Stimulated activated CD4-positive, alpha-beta T cell treated with anti-CD3 and anti-CD28 coated beads, Interleukin-15, amount 100 ng/mL, for 1 hour (primary cell): ENCODE measurements at regions not wholly inside any gene's neighbourhood (a gene's known extent, or its start where the extent isn't known, plus 50 kb on each side); places are given as distances from the start of the nearest gene placed in this dataset.
"Not testable (repeated sequence)": the region's sequence is repeated elsewhere in the genome, so short reads cannot be mapped to it uniquely, and the experiment has no call there.

ENCODE experiments used
- DNase-seq, 2 donors: peaks; one replicate each; pipeline ENCODE4 v3.0.0-alpha.2; 2020; ENCODE audit warnings: low read depth in 1 of 2, low spot score in 1 of 2

DNA sequence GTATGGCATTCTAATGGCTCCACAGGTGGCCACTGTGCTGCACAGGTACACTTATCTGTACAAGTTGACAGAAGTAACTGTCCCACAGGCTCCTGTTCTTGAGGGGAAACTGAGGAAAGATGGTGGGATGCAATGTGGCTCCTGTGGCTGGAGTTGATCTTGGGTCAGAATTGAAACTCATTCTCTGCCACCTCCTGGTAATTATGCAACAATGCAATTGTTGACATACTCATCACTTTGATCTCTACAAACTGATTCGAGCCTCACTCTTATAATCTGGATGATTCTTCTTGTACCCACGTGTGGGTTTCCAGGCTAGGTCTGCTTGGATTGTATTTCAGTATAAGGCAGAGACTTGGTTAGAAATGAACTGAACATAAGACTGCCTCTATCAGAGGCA lies 148.8 kb downstream of the CCNG2 start:
- DNase-seq = no peak

DNA sequence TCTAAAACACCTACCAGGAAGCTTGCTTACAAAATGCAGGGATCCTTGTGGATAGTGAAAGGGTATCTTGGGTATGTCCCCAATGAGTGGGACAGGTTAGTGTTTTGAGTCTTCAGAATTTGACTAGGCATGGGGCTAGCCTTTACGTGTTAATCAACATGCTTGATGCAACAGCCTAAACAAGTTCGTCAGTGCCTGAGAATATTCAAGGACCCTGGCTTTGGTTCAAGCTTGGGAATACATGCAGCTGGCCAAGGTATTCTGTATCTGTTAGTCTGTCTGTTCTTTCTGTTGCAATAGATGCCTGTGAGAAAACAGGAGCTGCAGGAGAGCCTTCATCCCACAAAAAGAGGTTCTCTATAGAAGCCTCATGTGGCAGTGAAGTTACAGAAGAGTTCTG lies 149.5 kb downstream of the CCNG2 start:
- DNase-seq = no peak

DNA sequence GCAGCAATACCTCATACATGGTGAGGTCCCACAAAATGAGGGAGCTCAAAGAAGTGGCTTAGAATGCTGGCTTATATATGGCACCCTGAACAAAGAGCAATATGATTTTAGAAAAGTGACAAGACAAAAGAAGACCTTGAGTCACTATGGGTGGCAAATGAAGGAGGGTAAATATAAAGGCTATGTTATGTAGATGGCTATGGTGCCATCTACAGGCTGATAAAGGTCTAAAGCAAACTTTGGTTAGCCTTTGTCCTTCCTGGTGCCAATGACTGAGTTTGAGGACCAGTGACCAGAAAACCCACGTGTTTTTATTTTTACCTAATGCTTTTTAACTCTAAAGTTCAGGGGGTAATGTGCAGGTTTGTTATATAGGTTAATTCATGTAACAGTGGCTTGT lies 151.8 kb downstream of the CCNG2 start:
- no peak for DNase-seq

DNA sequence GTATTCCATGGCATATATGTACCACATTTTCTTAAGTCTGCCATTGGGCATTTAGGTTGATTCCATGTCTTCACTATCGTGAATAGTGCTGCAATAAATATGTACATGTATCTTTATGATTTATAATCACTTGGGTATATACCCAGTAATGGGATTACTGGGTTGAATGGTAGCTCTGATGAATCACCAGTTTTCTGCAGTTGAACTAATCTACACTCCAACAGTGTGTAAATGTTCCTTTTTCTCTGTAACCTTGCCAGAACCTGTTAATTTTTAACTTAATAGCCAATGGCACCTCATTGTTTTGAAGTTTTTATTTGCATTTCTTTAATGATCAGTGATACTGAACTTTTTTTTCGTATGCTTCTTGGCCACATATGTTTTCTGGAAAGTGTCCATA lies 152.5 kb downstream of the CCNG2 start:
- DNase-seq = no peak

DNA sequence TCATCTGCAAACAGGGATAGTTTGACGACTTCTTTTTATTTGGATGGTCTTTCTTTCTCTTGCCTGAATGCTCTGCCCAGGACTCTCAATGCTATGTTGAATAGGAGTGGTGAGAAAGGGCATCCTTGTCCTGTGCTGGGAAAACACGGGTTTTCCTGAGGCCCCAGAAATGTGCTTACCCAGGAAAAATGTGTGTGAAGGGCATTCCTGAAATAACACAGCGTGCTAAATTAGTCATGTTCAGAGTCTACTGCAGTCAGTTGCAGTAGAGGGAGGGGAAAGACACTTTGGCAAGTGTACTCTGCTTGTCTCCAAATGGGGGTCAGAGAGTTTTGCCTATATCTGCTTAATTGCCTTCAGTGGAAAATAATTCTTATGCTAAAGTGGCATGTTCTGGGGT lies 153.9 kb downstream of the CCNG2 start:
- no peak for DNase-seq

DNA sequence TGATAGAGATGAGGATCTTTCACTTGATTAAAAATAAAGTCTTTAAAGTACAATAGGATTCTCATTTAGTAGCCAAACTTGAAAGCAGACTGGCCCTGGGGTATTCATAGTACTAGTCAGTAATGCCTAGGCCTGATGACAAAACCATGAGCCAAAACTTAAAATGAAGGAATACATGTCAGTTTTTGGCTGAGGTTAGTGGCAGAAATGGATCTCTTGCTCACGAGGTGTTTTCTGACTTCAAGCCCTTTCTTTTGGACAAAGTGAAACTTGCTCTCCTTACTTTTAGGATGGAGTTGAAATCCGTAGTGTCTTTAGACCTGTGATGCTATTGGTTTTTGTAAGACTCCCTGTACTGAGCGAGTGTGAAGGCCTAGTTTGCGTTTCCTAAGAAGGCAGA lies 157.7 kb downstream of the CCNG2 start:
- no peak for DNase-seq

DNA sequence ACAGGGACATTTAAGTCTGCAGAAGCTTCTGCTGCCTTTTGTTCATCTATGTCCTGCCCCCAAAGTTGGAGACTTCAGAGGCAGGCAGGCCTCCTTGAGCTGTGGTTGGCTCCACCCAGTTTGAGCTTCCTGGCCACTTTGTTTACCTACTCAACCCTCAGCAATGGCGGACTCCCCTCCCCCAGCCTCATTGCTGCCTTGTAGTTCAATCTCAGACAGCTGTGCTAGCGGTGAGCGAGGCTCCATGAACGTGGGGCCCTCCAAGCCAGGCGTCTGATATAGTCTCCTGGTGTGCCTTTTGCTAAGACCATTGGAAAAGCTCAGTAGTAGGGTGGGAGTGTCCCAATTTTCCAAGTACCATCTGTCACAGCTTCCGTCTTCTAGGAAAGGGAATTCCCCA lies 170.1 kb downstream of the CCNG2 start:
- no peak for DNase-seq

DNA sequence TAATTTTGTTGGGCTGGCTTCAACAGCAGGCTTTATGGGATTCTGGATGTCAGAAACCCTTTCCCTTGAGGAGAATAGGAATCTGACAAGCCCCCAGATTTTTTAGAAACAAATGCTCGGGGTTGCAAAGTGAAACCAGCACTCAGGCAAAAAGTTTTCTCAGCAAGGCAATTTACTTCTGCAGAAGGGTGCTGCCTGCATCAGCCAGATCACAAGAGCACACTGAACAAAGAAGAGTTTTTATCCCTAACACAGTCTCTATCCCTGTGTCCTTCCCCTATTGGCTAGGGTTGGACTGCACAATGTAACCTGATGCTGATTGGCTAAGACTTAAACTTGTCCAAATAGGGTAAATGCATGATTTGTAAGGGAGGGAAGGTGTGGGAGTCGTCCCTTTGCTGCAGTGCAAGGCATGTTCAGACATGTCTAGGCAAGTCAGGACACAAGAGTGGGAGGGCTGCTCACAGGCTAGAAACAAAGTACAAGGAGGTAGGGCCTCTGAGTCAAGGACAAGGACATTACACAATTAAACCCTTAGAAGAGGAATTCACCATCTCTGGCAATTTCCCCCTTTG lies 175.8 kb downstream of the CCNG2 start:
- no peak for DNase-seq

DNA sequence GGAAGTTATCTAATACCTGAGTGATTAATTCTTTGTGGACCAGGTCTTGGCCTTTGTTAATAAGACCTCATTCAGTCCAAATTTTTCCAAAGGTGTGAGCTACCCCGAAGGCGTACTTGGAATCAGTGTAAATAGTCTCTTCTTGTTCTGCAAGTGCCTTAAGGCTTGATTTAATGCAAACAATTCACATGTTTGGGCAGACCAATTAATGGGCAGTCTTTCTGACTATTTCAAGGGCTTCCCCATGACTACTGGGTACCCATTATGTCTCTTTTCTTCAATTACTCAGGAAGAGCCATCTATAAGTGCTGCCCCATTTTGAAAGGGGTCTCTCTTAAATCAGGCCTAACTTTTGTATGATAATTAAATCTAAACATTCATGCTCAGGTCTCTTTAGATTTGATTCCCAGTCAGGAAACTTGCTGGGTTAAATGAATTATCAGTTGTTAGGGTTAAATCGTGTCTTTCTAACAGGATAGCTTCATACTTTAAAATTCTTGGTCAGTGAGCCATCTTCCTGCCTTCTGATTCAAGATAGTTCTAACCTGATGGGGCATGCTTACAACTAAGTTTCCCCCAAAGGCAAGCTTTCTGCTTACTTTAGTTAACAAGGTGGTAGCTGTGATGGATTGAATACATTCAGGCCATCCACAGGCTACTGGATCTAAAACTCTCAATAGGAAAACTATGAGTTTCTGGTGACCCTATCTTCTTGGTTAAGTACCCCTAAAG lies 179.6 kb downstream of the CCNG2 start:
- DNase-seq = no peak

DNA sequence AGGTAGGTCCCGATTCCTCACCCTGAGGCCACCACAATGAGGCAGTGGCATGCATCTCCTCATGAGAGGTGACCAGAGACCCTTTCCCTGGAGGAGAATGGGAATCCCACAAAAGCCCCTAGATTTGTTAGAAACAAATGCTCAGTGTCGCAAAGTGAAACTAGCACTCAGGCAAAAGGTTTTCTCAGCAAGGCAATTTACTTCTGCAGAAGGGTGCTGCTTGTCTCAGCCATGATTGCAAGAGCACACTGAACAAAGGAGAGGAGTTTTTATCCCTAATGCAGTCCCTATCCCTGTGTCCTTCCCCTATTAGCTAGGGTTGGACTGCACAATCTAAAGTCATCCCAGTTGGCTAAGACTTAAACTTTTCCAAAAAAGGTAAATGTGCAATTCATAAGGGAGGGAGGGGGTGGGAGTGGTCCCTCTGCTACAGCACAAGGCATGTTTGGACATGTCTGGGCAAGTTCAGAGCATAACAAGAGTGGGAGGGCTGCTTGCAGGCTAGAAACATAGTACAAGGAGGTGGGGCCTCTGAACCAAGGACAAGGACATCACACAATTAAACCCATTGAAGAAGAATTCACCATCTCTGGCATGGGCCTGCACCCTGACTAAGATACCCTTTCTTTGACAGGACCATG lies 185.3 kb downstream of the CCNG2 start:
- DNase-seq = no peak

DNA sequence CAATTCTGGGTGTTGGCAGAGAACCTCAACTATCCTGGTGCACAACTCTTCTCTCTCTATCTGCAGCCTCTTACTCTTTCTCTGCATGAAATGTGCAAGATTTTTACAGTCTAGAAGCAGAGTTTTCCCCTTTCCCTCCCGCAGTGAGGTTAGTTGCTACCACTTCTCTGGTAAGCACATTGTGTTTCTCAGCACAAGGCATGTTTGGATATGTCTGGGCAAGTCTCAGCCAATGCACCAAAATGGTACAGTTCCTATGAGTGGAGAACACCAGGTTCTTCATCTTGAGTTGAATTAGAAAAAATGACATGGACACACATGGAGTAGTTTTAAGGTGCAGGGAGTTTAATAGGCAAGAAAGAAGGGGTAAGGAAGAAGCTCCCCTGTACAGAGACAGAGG lies 187.0 kb downstream of the CCNG2 start:
- no peak for DNase-seq

DNA sequence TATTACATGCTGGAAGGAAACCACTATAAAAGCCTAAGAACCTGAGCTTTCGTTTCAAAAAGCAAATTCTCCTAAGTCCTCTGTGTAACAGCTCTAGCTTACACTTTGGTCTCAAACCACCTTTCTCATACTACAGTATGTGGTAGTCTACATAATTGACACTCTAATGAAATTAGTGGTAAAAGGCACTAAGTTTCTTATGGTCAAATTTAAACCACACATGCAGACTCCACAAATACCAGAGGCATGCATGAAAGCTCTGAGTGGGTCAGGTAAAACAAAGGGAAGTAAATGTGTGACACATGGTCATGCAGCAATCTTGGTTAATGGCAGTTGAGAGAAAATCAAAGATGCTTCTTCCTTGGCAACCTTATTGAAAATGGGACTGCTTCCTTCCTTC lies 187.8 kb downstream of the CCNG2 start:
- DNase-seq = no peak

DNA sequence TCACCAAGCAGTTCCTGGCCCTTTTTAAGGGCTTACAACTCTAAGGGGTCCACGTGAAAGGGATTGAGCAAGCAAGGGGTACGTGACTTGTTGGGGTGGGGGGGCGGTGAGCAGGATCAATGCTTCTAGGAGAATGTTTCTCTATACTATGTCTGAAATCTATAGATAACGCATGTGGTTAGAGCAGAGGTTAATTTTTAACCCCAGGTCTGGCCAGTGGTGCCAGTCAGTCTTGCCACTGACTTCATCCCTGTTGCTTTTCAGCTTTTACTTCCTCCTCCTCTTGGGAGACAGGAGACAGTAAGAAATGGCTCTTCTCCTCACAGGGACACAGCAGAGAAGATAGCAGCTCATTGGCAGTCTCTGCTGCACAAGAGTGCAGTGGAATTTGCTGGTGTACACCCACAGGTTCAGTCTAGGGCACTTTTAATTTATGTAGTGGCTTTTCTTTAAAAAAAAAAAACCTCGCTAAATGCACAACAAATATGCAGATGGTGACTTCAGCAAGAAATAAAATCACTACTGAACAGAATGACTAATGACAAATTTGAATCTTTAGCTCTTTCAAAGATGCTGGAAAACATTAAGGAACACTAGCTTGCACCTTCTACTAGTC lies 190.5 kb downstream of the CCNG2 start:
- no peak for DNase-seq

DNA sequence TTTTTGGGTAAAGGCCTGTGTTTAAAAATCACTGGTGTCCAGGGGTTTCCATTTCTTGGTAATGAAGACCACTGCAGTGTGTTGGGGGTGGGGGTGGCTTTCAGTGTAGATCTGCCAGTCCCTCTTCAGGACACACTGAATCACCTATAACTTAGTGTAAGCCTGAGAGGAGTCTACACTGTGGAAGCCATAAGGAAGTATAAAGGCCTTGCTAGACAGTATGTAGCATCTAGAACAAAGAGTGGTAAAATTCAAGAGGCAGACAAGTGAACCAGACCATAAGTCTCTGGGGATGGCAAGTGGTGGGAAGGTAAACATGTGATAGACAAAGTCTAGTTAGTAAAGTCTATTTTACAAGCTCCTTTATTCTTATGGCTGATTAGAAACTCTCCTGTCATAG lies 191.8 kb downstream of the CCNG2 start:
- DNase-seq = no peak

DNA sequence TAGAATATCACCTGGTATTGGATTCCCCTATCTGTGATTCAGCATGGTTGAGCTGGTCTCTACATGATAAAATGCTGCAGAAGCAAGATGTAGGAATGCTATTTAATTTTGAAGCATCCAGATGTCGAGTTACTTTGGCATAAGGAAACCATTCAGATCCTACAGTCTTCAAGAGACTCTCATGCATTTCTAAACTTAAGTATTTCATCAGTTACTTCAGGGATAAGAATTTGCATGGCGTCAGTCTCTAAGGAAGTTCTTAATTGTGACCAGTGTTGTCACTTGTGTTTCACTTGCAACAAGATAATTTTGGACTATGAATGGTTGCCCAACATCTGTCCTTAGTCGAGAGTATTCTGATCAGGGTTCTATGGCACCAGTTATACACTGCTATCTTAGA lies 192.4 kb downstream of the CCNG2 start:
- DNase-seq = no peak

DNA sequence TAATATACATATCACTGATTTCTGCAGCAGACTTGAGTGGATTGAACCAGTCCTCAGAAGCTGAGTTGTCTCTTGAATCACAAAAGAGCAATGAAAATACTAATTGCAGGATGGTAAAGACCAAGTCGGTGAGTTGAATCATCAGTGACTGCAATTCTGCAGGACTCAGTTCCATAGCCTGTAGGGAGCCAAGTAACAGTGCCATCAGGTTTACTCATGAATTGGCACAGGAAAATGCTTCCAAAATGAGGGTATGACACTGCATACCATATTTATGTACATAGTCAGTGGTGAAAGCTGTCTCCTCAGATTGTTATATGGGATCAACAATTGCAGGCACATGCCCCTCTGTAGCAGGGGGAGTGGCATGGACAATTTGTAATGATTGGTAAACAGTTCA lies 192.8 kb downstream of the CCNG2 start:
- no peak for DNase-seq

DNA sequence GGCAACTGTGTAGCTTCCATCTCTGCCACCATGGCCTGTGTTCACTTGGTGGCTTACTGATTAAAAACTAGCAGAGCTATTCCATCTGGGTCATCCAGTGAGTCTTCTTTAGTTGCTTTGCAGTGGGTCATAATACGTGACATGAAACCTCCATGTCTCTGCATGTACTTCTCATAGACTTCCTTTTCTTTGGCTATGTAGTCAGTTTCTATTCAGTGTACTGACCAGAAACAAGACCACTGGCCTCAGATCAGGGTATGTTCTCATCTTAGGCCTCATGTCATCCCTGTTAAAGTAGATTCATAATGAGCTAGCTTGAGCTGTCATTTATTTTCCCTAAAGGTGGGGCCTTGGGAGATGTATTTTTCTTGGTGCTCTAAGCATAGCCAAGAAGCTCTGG lies 195.2 kb downstream of the CCNG2 start:
- no peak for DNase-seq

DNA sequence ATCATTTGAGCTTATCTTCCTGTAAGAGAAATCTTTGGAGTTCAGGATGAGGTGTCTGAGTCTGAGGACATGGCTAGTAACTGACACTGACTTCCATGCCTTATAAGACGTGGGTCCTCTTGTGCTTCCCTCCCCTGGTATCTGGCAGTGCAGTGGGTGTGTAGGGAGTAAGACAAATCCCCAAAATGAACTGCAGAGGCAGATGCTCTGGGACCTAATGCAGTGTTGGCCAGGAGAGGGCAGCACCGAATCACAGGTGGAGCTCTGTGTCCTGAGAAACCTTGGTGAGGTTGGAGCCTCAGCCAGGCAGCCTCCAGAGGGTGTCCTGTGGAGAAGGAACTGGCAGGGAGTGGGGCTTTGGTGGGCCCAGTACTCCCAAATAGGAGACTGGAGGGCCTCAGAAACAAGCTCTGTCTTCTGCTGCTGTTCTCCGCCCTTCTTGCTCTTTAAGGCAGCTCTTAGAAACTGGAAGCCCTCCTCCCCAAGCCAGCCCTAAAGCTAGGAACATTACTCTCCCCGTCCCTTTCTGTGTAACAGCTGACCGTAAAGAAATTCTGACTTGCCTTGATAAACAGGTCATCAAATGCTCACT lies 196.8 kb downstream of the CCNG2 start:
- not testable (repeated sequence) for DNase-seq

DNA sequence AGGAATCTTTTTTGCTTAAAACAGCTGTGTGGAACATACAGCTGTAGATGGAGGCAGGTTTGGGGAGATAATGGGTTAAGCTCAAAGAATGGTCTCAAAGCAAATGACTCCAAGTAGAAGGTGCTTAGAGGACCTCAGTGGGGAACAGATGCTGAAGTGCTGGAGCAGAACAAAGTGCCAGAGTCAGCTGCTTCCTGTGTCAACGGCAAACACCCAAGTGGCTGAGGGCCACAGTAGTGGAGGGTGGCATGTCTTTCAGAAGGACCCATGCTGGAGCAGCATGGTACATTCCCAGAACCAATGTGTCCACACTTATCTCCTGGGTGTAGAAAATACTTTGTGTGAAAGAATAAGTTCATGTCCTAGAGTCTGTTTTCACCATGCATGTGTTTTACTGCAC lies 197.5 kb downstream of the CCNG2 start:
- no peak for DNase-seq

DNA sequence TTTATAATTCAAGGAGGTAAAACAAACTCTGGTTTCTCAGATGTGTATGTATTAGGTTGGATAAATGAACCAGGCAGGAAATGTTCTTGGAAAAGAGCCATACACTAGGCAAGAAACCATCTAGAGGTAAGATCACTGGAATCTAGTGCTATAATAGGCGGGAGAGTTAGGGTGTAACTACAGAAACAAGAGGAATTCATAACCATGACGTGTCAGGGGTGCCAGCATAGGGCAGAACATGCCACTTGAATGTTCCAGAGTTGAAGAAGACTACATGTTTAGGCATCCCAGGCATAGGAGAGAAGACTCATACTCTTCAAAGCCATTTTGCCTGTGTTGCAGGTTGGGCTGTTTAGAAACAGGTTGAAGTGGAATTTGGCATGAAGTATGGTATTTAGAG lies 198.7 kb downstream of the CCNG2 start:
- DNase-seq = no peak

DNA sequence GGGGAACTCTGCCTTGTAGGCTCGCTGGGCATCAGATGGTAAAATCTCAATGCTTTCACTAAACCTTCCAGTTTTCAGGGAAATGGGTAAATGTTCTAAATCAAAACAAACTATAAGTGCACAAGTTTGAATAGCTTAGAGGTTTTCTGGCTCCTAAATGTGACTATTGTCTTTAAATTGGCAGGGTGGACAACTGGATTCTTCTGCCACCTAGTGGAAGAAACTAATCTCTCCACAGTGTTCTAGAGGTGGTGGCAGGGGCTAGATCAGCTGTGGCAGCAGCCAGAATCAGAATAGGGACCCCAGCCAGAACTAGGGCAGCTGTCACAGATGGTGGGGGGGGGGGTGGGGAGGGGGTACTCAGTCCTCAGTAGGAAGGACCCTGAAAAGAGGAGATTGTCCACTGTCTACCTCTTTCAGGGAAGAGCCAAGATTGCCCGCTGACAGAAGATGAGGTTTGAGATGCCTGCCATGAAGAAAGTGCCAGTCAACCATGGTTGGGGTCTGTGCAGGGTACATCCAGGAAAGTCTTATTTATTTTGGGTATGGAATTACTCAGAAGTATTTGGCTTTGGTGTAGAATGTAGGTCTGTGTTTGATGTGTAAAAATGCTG lies 201.4 kb downstream of the CCNG2 start:
- DNase-seq = no peak

DNA sequence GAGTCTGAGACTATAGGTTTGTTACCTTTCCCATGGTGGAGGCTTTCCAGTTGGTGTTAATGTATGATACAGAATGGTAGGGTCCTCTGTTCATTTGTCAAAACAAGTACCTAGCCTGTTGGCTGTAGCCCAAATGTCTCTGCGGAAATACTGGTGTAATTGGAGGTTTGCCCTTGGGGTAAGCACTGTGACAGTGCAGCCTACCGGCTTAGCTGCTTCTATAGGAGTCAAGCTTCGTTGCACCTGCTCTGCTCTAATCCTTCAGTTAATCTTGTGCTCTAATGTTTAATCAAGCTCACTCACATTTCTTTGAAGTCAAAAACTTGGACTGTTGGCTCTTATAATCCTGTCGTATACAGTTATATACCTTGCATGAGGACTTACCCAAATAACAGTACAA lies 203.4 kb downstream of the CCNG2 start:
- DNase-seq = no peak
